NB4 (cell line): ENCODE measurements at regions not wholly inside any gene's neighbourhood (a gene's known extent, or its start where the extent isn't known, plus 50 kb on each side); places are given as distances from the start of the nearest gene placed in this dataset.

ENCODE experiments used
- POLR2A ChIP-seq: IDR thresholded peaks from 2 replicates; pipeline ENCODE4 v1.6.1; 2011; ENCODE audit warnings: mild to moderate bottlenecking; ENCODE audit not compliant: insufficient read length; ENCODE audit errors: extremely low read depth
- TF ChIP-seq, protein P1 (sequence below): IDR thresholded peaks from one replicate; pipeline ENCODE4 v1.5.1; 2012; ENCODE audit warnings: low read depth, low read length

DNA sequence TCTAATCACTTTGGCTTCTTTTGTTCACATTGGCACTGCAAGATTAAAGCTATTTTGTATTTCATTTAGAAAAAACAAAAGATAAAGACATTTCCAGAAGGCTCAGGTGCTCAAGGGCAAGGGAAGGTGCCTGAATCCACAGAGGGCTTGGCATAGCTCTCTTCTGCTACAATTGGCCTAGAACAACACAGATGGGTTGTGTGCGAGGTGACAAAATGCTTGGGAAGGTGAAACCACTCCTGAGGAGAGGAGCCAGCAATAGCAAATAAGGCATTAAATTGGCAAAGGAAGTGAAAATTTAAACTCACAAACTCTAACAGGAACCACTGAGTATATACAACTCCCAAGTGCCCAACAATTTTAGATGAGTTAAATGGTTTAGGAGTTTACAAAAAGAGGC is 1290.4 kb upstream of the CHAC2 start:
- TF ChIP-seq, protein P1, sequence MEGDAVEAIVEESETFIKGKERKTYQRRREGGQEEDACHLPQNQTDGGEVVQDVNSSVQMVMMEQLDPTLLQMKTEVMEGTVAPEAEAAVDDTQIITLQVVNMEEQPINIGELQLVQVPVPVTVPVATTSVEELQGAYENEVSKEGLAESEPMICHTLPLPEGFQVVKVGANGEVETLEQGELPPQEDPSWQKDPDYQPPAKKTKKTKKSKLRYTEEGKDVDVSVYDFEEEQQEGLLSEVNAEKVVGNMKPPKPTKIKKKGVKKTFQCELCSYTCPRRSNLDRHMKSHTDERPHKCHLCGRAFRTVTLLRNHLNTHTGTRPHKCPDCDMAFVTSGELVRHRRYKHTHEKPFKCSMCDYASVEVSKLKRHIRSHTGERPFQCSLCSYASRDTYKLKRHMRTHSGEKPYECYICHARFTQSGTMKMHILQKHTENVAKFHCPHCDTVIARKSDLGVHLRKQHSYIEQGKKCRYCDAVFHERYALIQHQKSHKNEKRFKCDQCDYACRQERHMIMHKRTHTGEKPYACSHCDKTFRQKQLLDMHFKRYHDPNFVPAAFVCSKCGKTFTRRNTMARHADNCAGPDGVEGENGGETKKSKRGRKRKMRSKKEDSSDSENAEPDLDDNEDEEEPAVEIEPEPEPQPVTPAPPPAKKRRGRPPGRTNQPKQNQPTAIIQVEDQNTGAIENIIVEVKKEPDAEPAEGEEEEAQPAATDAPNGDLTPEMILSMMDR, result no peak
- TF ChIP-seq POLR2A, result no peak
